ENCODE measurements at regions not wholly inside any gene's neighbourhood (a gene's known extent, or its start where the extent isn't known, plus 50 kb on each side); places are given as distances from the start of the nearest gene placed in this dataset.

GRCh38 chr12:90075685-90076084, 367.0 kb upstream of the ATP2B1 start:
- no peak overlapping the region for H3K27ac ChIP-seq
- H3K9me3 ChIP-seq, result no peaks in the 10 kb centered on the region
- no peaks in the 10 kb centered on the region for H3K4me1 ChIP-seq
- no peak for TF ChIP-seq CTCF (IDR thresholded peaks at IDR 0.05)
- no peaks in the 10 kb centered on the region for H3K36me3 ChIP-seq
- DNase-seq, result no peak
- H3K27me3 ChIP-seq, result no peaks in the 10 kb centered on the region
- H3K4me3 ChIP-seq, result no peak overlapping the region

- Histone ChIP-seq H3K36me3 (no peaks in the 10 kb centered on the region), H3K4me1 (no peaks in the 10 kb centered on the region), H3K9me3 (no peaks in the 10 kb centered on the region), H3K4me3 (no peak overlapping the region), H3K27ac (no peak overlapping the region), H3K27me3 (no peaks in the 10 kb centered on the region)
- DNase-seq, result no peak
- TF ChIP-seq POLR2A (IDR thresholded peaks at IDR 0.05) (no peak), CTCF (IDR thresholded peaks at IDR 0.05) (no peak)
Observed at GRCh38 chr12:90074086-90074485, 365.4 kb upstream of the ATP2B1 start.

- Histone ChIP-seq H3K27me3 (no peaks in the 10 kb centered on the region), H3K36me3 (no peaks in the 10 kb centered on the region), H3K4me3 (no peak overlapping the region), H3K4me1 (no peaks in the 10 kb centered on the region), H3K27ac (no peak overlapping the region), H3K9me3 (no peaks in the 10 kb centered on the region)
- no peak for DNase-seq
- TF ChIP-seq CTCF (IDR thresholded peaks at IDR 0.05) (no peak), POLR2A (IDR thresholded peaks at IDR 0.05) (no peak)
Observed at GRCh38 chr12:90071996-90072395, 363.4 kb upstream of the ATP2B1 start.

- H3K27me3 ChIP-seq, result no peaks in the 10 kb centered on the region
- no peak overlapping the region for H3K4me3 ChIP-seq
- TF ChIP-seq POLR2A (IDR thresholded peaks at IDR 0.05), result no peak
- TF ChIP-seq CTCF (IDR thresholded peaks at IDR 0.05), result no peak
- no peaks in the 10 kb centered on the region for H3K4me1 ChIP-seq
- no peaks in the 10 kb centered on the region for H3K36me3 ChIP-seq
- H3K27ac ChIP-seq, result no peak overlapping the region
- DNase-seq, result no peak
- no peaks in the 10 kb centered on the region for H3K9me3 ChIP-seq
Observed at GRCh38 chr12:90069711-90070110, 361.1 kb upstream of the ATP2B1 start.

GRCh38 chr12:90067791-90068190, 359.2 kb upstream of the ATP2B1 start:
- no peak for DNase-seq

More at GRCh38 chr12:90067791-90068190, 359.2 kb upstream of the ATP2B1 start:
- no peak overlapping the region for H3K4me3 ChIP-seq
- H3K9me3 ChIP-seq, result no peaks in the 10 kb centered on the region
- TF ChIP-seq CTCF (IDR thresholded peaks at IDR 0.05) (no peak), POLR2A (IDR thresholded peaks at IDR 0.05) (no peak)
- no peak overlapping the region for H3K27ac ChIP-seq
- no peaks in the 10 kb centered on the region for H3K27me3 ChIP-seq
- H3K4me1 ChIP-seq, result no peaks in the 10 kb centered on the region
- H3K36me3 ChIP-seq, result no peaks in the 10 kb centered on the region
